ENCODE measurements at regions not wholly inside any gene's neighbourhood (a gene's known extent, or its start where the extent isn't known, plus 50 kb on each side); places are given as distances from the start of the nearest gene placed in this dataset.

- Mint-ChIP-seq H3K9me3 (ENCODE audit: insufficient read depth) (peaks cover 7% of the 10 kb centered on the region), H3K4me1 (ENCODE audit: low read depth) (no peaks in the 10 kb centered on the region), H3K27ac (no peak overlapping the region), H3K27me3 (ENCODE audit: low read depth) (no peaks in the 10 kb centered on the region), H3K4me3 (no peak overlapping the region), H3K36me3 (ENCODE audit: low read depth) (no peaks in the 10 kb centered on the region)
- DNase-seq = no peak
- ChIA-PET POLR2A (no interaction called here), CTCF (no interaction called here)
- ATAC-seq = no peak
Observed at GRCh38 chr2:139394801-139395200, 614.6 kb upstream of the NXPH2 start.

DNA sequence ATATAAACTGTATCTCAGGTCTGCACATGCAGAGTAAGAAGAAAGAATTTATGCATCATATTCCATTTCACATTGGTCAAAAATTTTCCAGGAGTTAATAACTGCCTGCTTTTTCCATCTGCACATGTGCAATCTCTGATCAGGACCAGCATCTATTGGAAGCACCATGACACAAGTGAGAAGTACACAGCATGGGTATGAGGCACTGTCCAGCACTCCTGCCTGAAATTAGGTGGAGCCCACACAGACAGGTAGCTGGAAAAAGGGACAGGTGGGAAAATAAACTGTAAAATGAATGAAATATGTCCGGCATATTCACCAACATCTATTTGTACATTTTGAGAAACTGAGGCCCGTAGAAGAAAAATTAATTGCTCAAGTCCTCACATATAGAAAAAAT is 609.2 kb upstream of the NXPH2 start:
- peaks cover 12% of the 10 kb centered on the region for H3K9me3 Mint-ChIP-seq (ENCODE audit: insufficient read depth)
- ATAC-seq = no peak
- no peaks in the 10 kb centered on the region for H3K4me1 Mint-ChIP-seq (ENCODE audit: low read depth)
- no peak overlapping the region for H3K27ac Mint-ChIP-seq
- DNase-seq = no peak
- no peak overlapping the region for H3K4me3 Mint-ChIP-seq
- POLR2A ChIA-PET = no interaction called here
- H3K36me3 Mint-ChIP-seq (ENCODE audit: low read depth) = no peaks in the 10 kb centered on the region
- CTCF ChIA-PET = no interaction called here
- no peaks in the 10 kb centered on the region for H3K27me3 Mint-ChIP-seq (ENCODE audit: low read depth)

GRCh38 chr2:139386401-139386800 is 606.2 kb upstream of the NXPH2 start:
- no peaks in the 10 kb centered on the region for H3K27me3 Mint-ChIP-seq (ENCODE audit: low read depth)
- DNase-seq (no peak), ATAC-seq (no peak)
- H3K27ac Mint-ChIP-seq = no peak overlapping the region
- CTCF ChIA-PET = no interaction called here
- no peaks in the 10 kb centered on the region for H3K36me3 Mint-ChIP-seq (ENCODE audit: low read depth)
- no peaks in the 10 kb centered on the region for H3K4me1 Mint-ChIP-seq (ENCODE audit: low read depth)
- H3K9me3 Mint-ChIP-seq (ENCODE audit: insufficient read depth) = peaks cover 16% of the 10 kb centered on the region
- POLR2A ChIA-PET = no interaction called here
- no peak overlapping the region for H3K4me3 Mint-ChIP-seq

GRCh38 chr2:139383532-139383931 is 603.3 kb upstream of the NXPH2 start:
- CTCF ChIA-PET = no interaction called here
- H3K36me3 Mint-ChIP-seq (ENCODE audit: low read depth) = no peaks in the 10 kb centered on the region

GRCh38 chr2:139380051-139380450 is 599.9 kb upstream of the NXPH2 start:
- Mint-ChIP-seq H3K9me3 (ENCODE audit: insufficient read depth) (peaks cover 7% of the 10 kb centered on the region), H3K36me3 (ENCODE audit: low read depth) (no peaks in the 10 kb centered on the region), H3K4me3 (no peak overlapping the region), H3K27me3 (ENCODE audit: low read depth) (no peaks in the 10 kb centered on the region), H3K4me1 (ENCODE audit: low read depth) (no peaks in the 10 kb centered on the region), H3K27ac (no peak overlapping the region)
- ATAC-seq (no peak), DNase-seq (no peak)
- POLR2A ChIA-PET = no interaction called here
- CTCF ChIA-PET = no interaction called here

More at GRCh38 chr2:139383532-139383931, 603.3 kb upstream of the NXPH2 start:
- Mint-ChIP-seq H3K27me3 (ENCODE audit: low read depth) (no peaks in the 10 kb centered on the region), H3K9me3 (ENCODE audit: insufficient read depth) (peaks cover 16% of the 10 kb centered on the region), H3K27ac (no peak overlapping the region), H3K4me1 (ENCODE audit: low read depth) (no peaks in the 10 kb centered on the region), H3K4me3 (no peak overlapping the region)
- POLR2A ChIA-PET = no interaction called here
- ATAC-seq (no peak), DNase-seq (no peak)

DNA sequence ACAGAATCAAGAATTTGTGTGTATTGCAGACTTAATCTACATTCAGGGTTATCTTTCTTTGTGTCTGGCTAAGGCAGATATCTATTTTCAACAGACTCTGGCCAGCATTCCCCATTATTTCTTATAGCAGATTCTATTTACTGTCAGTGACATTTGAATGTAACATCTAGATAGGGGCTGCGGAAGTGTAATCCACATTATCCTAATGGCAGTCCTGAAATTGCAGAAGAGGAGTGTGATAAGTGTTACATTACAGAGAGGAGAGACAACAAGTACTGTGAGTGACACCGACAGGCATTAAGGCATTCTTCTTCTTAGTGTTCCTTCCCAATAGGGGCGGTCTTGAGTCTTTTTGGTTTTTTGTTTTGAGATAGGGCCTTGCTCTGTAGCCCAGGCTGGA is 598.2 kb upstream of the NXPH2 start:
- Mint-ChIP-seq H3K4me3 (no peak overlapping the region), H3K4me1 (ENCODE audit: low read depth) (no peaks in the 10 kb centered on the region), H3K9me3 (ENCODE audit: insufficient read depth) (peaks cover 6% of the 10 kb centered on the region), H3K27ac (no peak overlapping the region), H3K27me3 (ENCODE audit: low read depth) (no peaks in the 10 kb centered on the region), H3K36me3 (ENCODE audit: low read depth) (no peaks in the 10 kb centered on the region)
- no peak for ATAC-seq
- no peak for DNase-seq
- CTCF ChIA-PET = no interaction called here
- POLR2A ChIA-PET = no interaction called here

DNA sequence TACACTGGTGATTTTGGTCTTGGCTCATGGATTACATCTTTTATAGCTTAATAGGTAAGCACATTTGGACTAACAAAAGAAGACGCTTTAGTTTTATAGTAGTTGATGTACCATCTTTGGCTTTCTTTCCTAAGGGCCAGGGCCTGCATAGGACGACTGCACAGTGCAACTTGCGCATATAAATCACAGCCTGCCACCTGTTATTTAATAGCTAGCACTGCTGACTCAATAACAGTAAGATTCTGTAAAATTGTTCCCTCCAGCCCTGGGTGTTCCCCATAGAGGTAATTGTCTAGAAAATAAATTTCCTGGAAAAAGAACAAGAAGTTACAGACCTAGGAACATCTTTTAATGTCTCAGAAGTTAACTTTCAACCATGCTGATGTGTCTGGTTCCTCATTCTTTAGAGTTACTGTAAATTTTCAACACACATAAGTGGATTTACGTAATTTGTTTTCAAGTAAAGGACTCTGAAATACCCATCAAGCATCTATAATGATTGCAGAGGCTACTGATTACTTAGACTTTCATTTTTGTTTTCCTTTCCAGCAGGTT is 594.2 kb upstream of the NXPH2 start:
- H3K9me3 Mint-ChIP-seq (ENCODE audit: insufficient read depth) = peaks cover 4% of the 10 kb centered on the region
- no peaks in the 10 kb centered on the region for H3K36me3 Mint-ChIP-seq (ENCODE audit: low read depth)
- H3K27ac Mint-ChIP-seq = no peak overlapping the region
- H3K4me3 Mint-ChIP-seq = no peak overlapping the region
- DNase-seq (no peak), ATAC-seq (no peak)
- no peaks in the 10 kb centered on the region for H3K4me1 Mint-ChIP-seq (ENCODE audit: low read depth)
- H3K27me3 Mint-ChIP-seq (ENCODE audit: low read depth) = no peaks in the 10 kb centered on the region
- POLR2A ChIA-PET = no interaction called here
- CTCF ChIA-PET = no interaction called here

- no peak for ATAC-seq
- peaks cover 4% of the 10 kb centered on the region for H3K9me3 Mint-ChIP-seq (ENCODE audit: insufficient read depth)
- ChIA-PET POLR2A (no interaction called here), CTCF (no interaction called here)
- H3K36me3 Mint-ChIP-seq (ENCODE audit: low read depth) = no peaks in the 10 kb centered on the region
- DNase-seq = no peak
- no peak overlapping the region for H3K4me3 Mint-ChIP-seq
- H3K27me3 Mint-ChIP-seq (ENCODE audit: low read depth) = no peaks in the 10 kb centered on the region
- H3K4me1 Mint-ChIP-seq (ENCODE audit: low read depth) = no peaks in the 10 kb centered on the region
- H3K27ac Mint-ChIP-seq = no peak overlapping the region
Observed at GRCh38 chr2:139369423-139370409, 589.5 kb upstream of the NXPH2 start.

- no peak for ATAC-seq
- Mint-ChIP-seq H3K27ac (no peak overlapping the region), H3K4me3 (no peak overlapping the region), H3K4me1 (ENCODE audit: low read depth) (no peaks in the 10 kb centered on the region), H3K36me3 (ENCODE audit: low read depth) (no peaks in the 10 kb centered on the region), H3K9me3 (ENCODE audit: insufficient read depth) (peaks cover 4% of the 10 kb centered on the region), H3K27me3 (ENCODE audit: low read depth) (no peaks in the 10 kb centered on the region)
- ChIA-PET CTCF (no interaction called here), POLR2A (no interaction called here)
- no peak for DNase-seq
Observed at GRCh38 chr2:139367416-139367815, 587.2 kb upstream of the NXPH2 start.

DNA sequence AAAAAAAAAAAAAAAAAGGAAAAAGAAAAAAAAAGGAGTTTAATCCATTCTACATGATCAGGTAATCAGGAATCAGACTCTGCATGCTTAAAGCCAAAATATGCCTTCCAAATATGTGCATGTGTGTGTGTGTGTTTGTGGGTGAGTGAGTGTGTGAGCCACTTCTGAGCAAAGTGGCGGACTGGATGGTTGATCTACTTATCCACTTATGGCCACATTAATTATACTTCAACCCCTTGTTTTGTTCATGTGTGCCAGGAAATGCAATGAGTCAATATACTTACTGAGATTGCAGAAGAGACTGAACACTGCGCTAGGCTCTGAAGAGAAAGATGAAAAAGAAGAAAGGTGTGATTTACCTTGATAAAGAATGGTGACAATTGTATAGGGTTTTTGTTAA is 586.5 kb upstream of the NXPH2 start:
- no peak overlapping the region for H3K4me3 Mint-ChIP-seq
- ATAC-seq (no peak), DNase-seq (no peak)
- POLR2A ChIA-PET = no interaction called here
- H3K27ac Mint-ChIP-seq = no peak overlapping the region
- no peaks in the 10 kb centered on the region for H3K4me1 Mint-ChIP-seq (ENCODE audit: low read depth)
- CTCF ChIA-PET = no interaction called here
- H3K36me3 Mint-ChIP-seq (ENCODE audit: low read depth) = no peaks in the 10 kb centered on the region
- H3K9me3 Mint-ChIP-seq (ENCODE audit: insufficient read depth) = peaks cover 4% of the 10 kb centered on the region
- no peaks in the 10 kb centered on the region for H3K27me3 Mint-ChIP-seq (ENCODE audit: low read depth)

GRCh38 chr2:139365189-139365588 is 585.0 kb upstream of the NXPH2 start:
- CTCF ChIA-PET = no interaction called here
- ATAC-seq = no peak
- Mint-ChIP-seq H3K4me1 (ENCODE audit: low read depth) (no peaks in the 10 kb centered on the region), H3K27ac (no peak overlapping the region), H3K27me3 (ENCODE audit: low read depth) (no peaks in the 10 kb centered on the region), H3K4me3 (no peak overlapping the region), H3K36me3 (ENCODE audit: low read depth) (no peaks in the 10 kb centered on the region), H3K9me3 (ENCODE audit: insufficient read depth) (peaks cover 2% of the 10 kb centered on the region)
- POLR2A ChIA-PET = interaction anchor here (0.6 kb wide), 1 partner anchor 33 kb away, joined by 3 read pairs; no protein-coding TSS in a partner anchor
- no peak for DNase-seq

DNA sequence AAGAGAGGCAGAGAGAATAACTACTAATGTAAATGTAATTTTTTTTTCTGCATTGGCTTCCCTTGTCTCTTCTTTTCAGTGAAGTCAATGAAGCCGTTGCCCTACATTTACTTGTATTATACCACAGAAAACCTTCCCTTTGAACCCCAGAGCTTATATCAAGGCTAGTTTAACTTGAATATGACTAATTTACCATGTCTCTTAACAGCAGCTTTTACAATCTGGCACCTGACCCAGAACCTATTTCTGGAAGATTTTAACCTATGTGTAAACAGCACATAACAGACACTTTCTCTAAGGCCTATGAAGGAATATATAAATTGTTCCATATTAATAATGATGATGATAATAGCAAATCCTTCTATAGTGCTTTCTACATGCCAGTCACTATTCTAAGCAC is 580.5 kb upstream of the NXPH2 start:
- H3K4me1 Mint-ChIP-seq (ENCODE audit: low read depth) = no peaks in the 10 kb centered on the region
- H3K27me3 Mint-ChIP-seq (ENCODE audit: low read depth) = no peaks in the 10 kb centered on the region
- ChIA-PET CTCF (no interaction called here), POLR2A (no interaction called here)
- ATAC-seq = no peak
- no peak for DNase-seq
- no peak overlapping the region for H3K27ac Mint-ChIP-seq
- H3K9me3 Mint-ChIP-seq (ENCODE audit: insufficient read depth) = no peaks in the 10 kb centered on the region
- no peaks in the 10 kb centered on the region for H3K36me3 Mint-ChIP-seq (ENCODE audit: low read depth)
- no peak overlapping the region for H3K4me3 Mint-ChIP-seq

- Mint-ChIP-seq H3K27me3 (ENCODE audit: low read depth) (no peaks in the 10 kb centered on the region), H3K36me3 (ENCODE audit: low read depth) (no peaks in the 10 kb centered on the region), H3K4me3 (no peak overlapping the region), H3K4me1 (ENCODE audit: low read depth) (no peaks in the 10 kb centered on the region), H3K27ac (no peak overlapping the region), H3K9me3 (ENCODE audit: insufficient read depth) (no peaks in the 10 kb centered on the region)
- ChIA-PET POLR2A (no interaction called here), CTCF (no interaction called here)
- DNase-seq (no peak), ATAC-seq (no peak)
Observed at GRCh38 chr2:139359818-139360217, 579.6 kb upstream of the NXPH2 start.
